DMS53 treated with DMSO at 0.1 percent for 48 hours (cell line): ENCODE measurements at regions not wholly inside any gene's neighbourhood (a gene's known extent, or its start where the extent isn't known, plus 50 kb on each side); places are given as distances from the start of the nearest gene placed in this dataset.

Experiments
- DNase-seq: peaks from one replicate; lab custom pipeline; 2025; ENCODE audit not compliant: unreplicated experiment; lab: John Stamatoyannopoulos, UW

GRCh38 chr4:140281828-140282552 lies 91.5 kb upstream of the SCOC start:
- no peak for DNase-seq

- no peak for DNase-seq
Measured at GRCh38 chr4:140277576-140277975, 95.9 kb upstream of the SCOC start.

- DNase-seq = no peak
Measured at GRCh38 chr4:140271553-140271952, 101.9 kb upstream of the SCOC start.

- DNase-seq = no peak
Measured at GRCh38 chr4:140269369-140269768, 104.1 kb upstream of the SCOC start.

- DNase-seq = no peak
Measured at GRCh38 chr4:140268186-140268841, 105.1 kb upstream of the SCOC start.

GRCh38 chr4:140267576-140267975 lies 105.9 kb upstream of the SCOC start:
- DNase-seq = no peak

- DNase-seq = no peak
Measured at GRCh38 chr4:140266958-140267568, 106.4 kb upstream of the SCOC start.

GRCh38 chr4:140260227-140260626 lies 106.2 kb upstream of the MAML3 start:
- DNase-seq = no peak

- no peak for DNase-seq
Measured at GRCh38 chr4:140258476-140258875, 104.5 kb upstream of the MAML3 start.

- DNase-seq = no peak
Measured at GRCh38 chr4:140257461-140258305, 103.7 kb upstream of the MAML3 start.

- no peak for DNase-seq
Measured at GRCh38 chr4:140256941-140257340, 103.0 kb upstream of the MAML3 start.

- DNase-seq = no peak
Measured at GRCh38 chr4:140256335-140256734, 102.4 kb upstream of the MAML3 start.

- DNase-seq = no peak
Measured at GRCh38 chr4:140255927-140256326, 101.9 kb upstream of the MAML3 start.

- DNase-seq = no peak
Measured at GRCh38 chr4:140255467-140255866, 101.5 kb upstream of the MAML3 start.

- DNase-seq = peak; percentile 35
Measured at GRCh38 chr4:140254651-140255299, 100.8 kb upstream of the MAML3 start.

- DNase-seq = no peak
Measured at GRCh38 chr4:140253556-140254027, 99.6 kb upstream of the MAML3 start.

GRCh38 chr4:140252742-140253555 lies 99.0 kb upstream of the MAML3 start:
- DNase-seq = peak; percentile 30

GRCh38 chr4:140252141-140252741 lies 98.3 kb upstream of the MAML3 start:
- no peak for DNase-seq

GRCh38 chr4:140251571-140251970 lies 97.6 kb upstream of the MAML3 start:
- no peak for DNase-seq
